Peyer's patch (tissue), 4 donors: ENCODE measurements at regions not wholly inside any gene's neighbourhood (a gene's known extent, or its start where the extent isn't known, plus 50 kb on each side); places are given as distances from the start of the nearest gene placed in this dataset.

Experiments used
- POLR2A ChIP-seq, 2 donors: fragments of 450-650 bp; IDR thresholded peaks; one replicate each; pipeline ENCODE4 v1.5.1; 2017; ENCODE audit warnings: antibody characterized with exemption in 2 of 2, mild to moderate bottlenecking in 2 of 2, moderate library complexity in 2 of 2
- TF ChIP-seq, protein P1 (sequence below), 6 experiments: fragments of 450-650 bp in 4 of 6; fragments of 200-600 bp in 2 of 6; sonication (generic) in 1 of 6; IDR thresholded peaks; one replicate each; pipeline ENCODE4 v1.5.1; 2017 to 2019; ENCODE audit warnings: antibody characterized with exemption in 6 of 6, mild to moderate bottlenecking in 3 of 6, moderate library complexity in 1 of 6

GRCh38 chr15:24786347-24786746 lies 110.8 kb downstream of the NPAP1 start:
- TF ChIP-seq, protein P1, sequence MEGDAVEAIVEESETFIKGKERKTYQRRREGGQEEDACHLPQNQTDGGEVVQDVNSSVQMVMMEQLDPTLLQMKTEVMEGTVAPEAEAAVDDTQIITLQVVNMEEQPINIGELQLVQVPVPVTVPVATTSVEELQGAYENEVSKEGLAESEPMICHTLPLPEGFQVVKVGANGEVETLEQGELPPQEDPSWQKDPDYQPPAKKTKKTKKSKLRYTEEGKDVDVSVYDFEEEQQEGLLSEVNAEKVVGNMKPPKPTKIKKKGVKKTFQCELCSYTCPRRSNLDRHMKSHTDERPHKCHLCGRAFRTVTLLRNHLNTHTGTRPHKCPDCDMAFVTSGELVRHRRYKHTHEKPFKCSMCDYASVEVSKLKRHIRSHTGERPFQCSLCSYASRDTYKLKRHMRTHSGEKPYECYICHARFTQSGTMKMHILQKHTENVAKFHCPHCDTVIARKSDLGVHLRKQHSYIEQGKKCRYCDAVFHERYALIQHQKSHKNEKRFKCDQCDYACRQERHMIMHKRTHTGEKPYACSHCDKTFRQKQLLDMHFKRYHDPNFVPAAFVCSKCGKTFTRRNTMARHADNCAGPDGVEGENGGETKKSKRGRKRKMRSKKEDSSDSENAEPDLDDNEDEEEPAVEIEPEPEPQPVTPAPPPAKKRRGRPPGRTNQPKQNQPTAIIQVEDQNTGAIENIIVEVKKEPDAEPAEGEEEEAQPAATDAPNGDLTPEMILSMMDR (IDR thresholded peaks at IDR 0.05), result no peak
- no peak for TF ChIP-seq POLR2A (IDR thresholded peaks at IDR 0.05)
